Natural killer cell (primary cell): ENCODE measurements at regions not wholly inside any gene's neighbourhood (a gene's known extent, or its start where the extent isn't known, plus 50 kb on each side); places are given as distances from the start of the nearest gene placed in this dataset.

Experiments
- ATAC-seq, 3 donors: fragments of 150-1000 bp in 2 of 3; fragments of 200-7000 bp in 1 of 3; cut with Tn5 transposase; 1 replicate in 1 of 3; 2 replicates in 2 of 3; pipeline ENCODE4 v1.10.0; 2021; ENCODE audit warnings: mild to moderate bottlenecking in 2 of 3, moderate library complexity in 2 of 3
- DNase-seq, 2 donors: peaks; one replicate each; pipeline versions ENCODE4 v3.0.0 to v3.0.0-alpha.2; 2013 to 2021; ENCODE audit warnings: mixed read lengths in 1 of 2
- H3K27ac ChIP-seq: one replicate; pipeline ENCODE4 v1.5.1; 2013; ENCODE audit warnings: mild to moderate bottlenecking, low read length
- H3K27me3 ChIP-seq: one replicate; pipeline ENCODE4 v1.6.1; 2013; ENCODE audit warnings: low read length; ENCODE audit not compliant: control insufficient read depth, insufficient read depth
- H3K36me3 ChIP-seq: one replicate; pipeline ENCODE4 v1.6.1; 2013; ENCODE audit warnings: low read length; ENCODE audit not compliant: control insufficient read depth, insufficient read depth
- H3K4me1 ChIP-seq: one replicate; pipeline ENCODE4 v1.6.1; 2013; ENCODE audit warnings: low read length; ENCODE audit not compliant: control insufficient read depth, insufficient read depth
- H3K4me3 ChIP-seq: one replicate; pipeline ENCODE4 v1.5.1; 2013; ENCODE audit warnings: low read length
- H3K9me3 ChIP-seq: one replicate; pipeline ENCODE4 v1.6.1; 2013; ENCODE audit warnings: low read length; ENCODE audit not compliant: control insufficient read depth, insufficient read depth
- H3K27ac Mint-ChIP-seq, 2 donors: one replicate each; pipeline ENCODE4 v1.8.0; 2022; ENCODE audit warnings: mild to moderate bottlenecking in 2 of 2, mixed read lengths in 2 of 2, moderate library complexity in 1 of 2
- H3K27me3 Mint-ChIP-seq, 2 donors: one replicate each; pipeline ENCODE4 v1.8.0; 2022; ENCODE audit warnings: low read depth in 2 of 2, mixed read lengths in 2 of 2
- H3K36me3 Mint-ChIP-seq: one replicate; pipeline ENCODE4 v1.8.0; 2022; ENCODE audit warnings: mixed read lengths
- H3K4me1 Mint-ChIP-seq, 2 donors: one replicate each; pipeline ENCODE4 v1.8.0; 2022; ENCODE audit warnings: mixed read lengths in 2 of 2
- H3K4me3 Mint-ChIP-seq: one replicate; pipeline ENCODE4 v1.8.0; 2022; ENCODE audit warnings: mild to moderate bottlenecking, moderate library complexity, mixed read lengths
- H3K9me3 Mint-ChIP-seq, 2 donors: one replicate each; pipeline ENCODE4 v1.8.0; 2022; ENCODE audit warnings: mixed read lengths in 2 of 2
- WGBS: methylation state at CpG from one replicate; pipeline ENCODE4 v1.1.7; 2013; ENCODE audit warnings: missing lambda C conversion rate; ENCODE audit not compliant: insufficient coverage; 5-methylcytosine and 5-hydroxymethylcytosine counted together
- intact Hi-C: fragments of 100-400 bp; cut with micrococcal nuclease; formaldehyde crosslinking; loops from one replicate; pipeline ENCODE4 v1.14.2; 2022
- TF ChIP-seq, protein P1 (sequence below): fragments of 200-600 bp; IDR thresholded peaks from one replicate; pipeline ENCODE4 v1.8.0; 2022; ENCODE audit warnings: antibody characterized with exemption

DNA sequence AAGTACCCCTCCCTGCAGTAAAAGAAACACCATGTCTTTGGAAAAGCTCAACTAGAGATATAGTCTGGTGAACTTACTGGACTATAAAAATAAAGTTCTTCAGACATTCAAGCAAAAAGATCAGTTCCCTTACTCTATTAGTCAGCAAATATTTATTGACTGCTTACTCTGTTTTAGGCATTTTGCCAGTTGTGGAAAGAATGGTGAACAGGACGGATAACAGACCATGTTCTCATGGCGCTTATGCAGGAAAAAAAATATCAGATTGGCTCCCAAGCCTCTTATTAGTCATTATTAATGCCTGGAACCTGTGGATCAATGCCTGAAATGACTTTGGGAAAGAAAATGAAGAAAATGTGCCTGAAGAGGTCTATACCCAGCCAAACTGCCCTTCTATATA, 282.2 kb upstream of the EPHA7 start:
- Mint-ChIP-seq H3K9me3 (peaks cover 21 to 27% of the 10 kb centered on the region in 2 donors), H3K27ac (no peak overlapping the region), H3K27me3 (no peaks in the 10 kb centered on the region), H3K4me1 (no peaks in the 10 kb centered on the region), H3K4me3 (no peak overlapping the region), H3K36me3 (peaks cover 6% of the 10 kb centered on the region)
- WGBS: 90% methylated on average over 2 of the region's 2 CpGs
- DNase-seq (no peak), ATAC-seq (no peak)
- TF ChIP-seq, protein P1, sequence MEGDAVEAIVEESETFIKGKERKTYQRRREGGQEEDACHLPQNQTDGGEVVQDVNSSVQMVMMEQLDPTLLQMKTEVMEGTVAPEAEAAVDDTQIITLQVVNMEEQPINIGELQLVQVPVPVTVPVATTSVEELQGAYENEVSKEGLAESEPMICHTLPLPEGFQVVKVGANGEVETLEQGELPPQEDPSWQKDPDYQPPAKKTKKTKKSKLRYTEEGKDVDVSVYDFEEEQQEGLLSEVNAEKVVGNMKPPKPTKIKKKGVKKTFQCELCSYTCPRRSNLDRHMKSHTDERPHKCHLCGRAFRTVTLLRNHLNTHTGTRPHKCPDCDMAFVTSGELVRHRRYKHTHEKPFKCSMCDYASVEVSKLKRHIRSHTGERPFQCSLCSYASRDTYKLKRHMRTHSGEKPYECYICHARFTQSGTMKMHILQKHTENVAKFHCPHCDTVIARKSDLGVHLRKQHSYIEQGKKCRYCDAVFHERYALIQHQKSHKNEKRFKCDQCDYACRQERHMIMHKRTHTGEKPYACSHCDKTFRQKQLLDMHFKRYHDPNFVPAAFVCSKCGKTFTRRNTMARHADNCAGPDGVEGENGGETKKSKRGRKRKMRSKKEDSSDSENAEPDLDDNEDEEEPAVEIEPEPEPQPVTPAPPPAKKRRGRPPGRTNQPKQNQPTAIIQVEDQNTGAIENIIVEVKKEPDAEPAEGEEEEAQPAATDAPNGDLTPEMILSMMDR: no peak
- no peaks in the 10 kb centered on the region for H3K9me3 ChIP-seq
- no peaks in the 10 kb centered on the region for H3K36me3 ChIP-seq
- intact Hi-C loops: no loop called here
- no peaks in the 10 kb centered on the region for H3K4me1 ChIP-seq
- no peak overlapping the region for H3K27ac ChIP-seq
- no peaks in the 10 kb centered on the region for H3K27me3 ChIP-seq
- no peak overlapping the region for H3K4me3 ChIP-seq

DNA sequence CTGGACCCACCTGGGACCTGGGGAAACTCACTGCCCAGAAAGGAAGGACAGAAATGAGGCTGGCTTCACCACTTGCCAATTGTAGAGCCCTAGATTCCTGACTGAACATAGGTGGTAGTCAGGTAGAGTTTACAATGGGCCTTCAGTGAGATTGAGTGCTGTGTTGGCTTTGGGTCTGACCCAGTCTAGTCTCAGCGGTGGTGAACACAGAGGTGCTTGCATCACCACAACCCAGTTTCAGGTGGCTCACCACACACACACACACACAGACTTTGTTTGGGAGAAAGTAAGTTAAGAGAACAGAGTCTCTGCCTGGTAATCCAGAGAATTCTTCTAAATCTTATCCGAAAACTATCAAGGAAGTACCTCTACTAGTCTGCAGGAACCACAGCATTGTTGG, 266.1 kb upstream of the EPHA7 start:
- H3K9me3 ChIP-seq: peaks cover 13% of the 10 kb centered on the region
- no peak for DNase-seq
- no peak overlapping the region for H3K4me3 Mint-ChIP-seq
- H3K4me3 ChIP-seq: no peak overlapping the region
- H3K4me1 ChIP-seq: no peaks in the 10 kb centered on the region
- H3K27me3 ChIP-seq: no peaks in the 10 kb centered on the region
- no peak overlapping the region for H3K27ac ChIP-seq
- 93% methylated on average over 1 of the region's 2 CpGs for WGBS
- H3K36me3 ChIP-seq: no peaks in the 10 kb centered on the region
- H3K36me3 Mint-ChIP-seq: peaks cover 7% of the 10 kb centered on the region
- H3K4me1 Mint-ChIP-seq: no peaks in the 10 kb centered on the region
- intact Hi-C loops: no loop called here
- TF ChIP-seq, protein P1: no peak
- ATAC-seq: no peak
- H3K27ac Mint-ChIP-seq: no peak overlapping the region
- peaks cover 14 to 24% of the 10 kb centered on the region in 2 donors for H3K9me3 Mint-ChIP-seq
- H3K27me3 Mint-ChIP-seq: no peaks in the 10 kb centered on the region

DNA sequence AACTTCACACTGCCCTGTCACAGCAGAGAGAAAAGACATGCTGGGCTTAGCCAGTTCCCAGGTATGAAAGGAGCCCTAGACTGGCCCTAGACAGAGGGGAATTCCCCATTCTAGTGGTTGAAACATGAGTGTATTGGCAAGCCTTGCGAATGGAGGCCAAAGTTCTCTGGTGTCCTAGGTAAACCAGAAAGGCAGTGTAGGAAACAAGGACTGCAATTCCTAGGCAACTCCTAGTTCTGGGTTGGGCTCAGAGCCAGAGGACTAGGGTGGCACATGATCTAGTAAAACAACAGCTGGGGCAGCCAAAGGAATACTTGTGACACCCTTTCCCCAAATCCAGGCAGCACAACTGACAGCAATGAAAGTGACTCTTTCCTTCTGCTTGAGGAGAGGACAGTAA, 265.0 kb upstream of the EPHA7 start:
- TF ChIP-seq, protein P1: no peak
- Mint-ChIP-seq H3K4me3 (no peak overlapping the region), H3K4me1 (no peaks in the 10 kb centered on the region), H3K36me3 (peaks cover 7% of the 10 kb centered on the region), H3K27ac (no peak overlapping the region), H3K9me3 (peaks cover 16 to 23% of the 10 kb centered on the region in 2 donors), H3K27me3 (no peaks in the 10 kb centered on the region)
- Histone ChIP-seq H3K4me3 (no peak overlapping the region), H3K36me3 (no peaks in the 10 kb centered on the region), H3K4me1 (no peaks in the 10 kb centered on the region), H3K27ac (no peak overlapping the region), H3K27me3 (no peaks in the 10 kb centered on the region), H3K9me3 (peaks cover 14% of the 10 kb centered on the region)
- ATAC-seq (no peak), DNase-seq (no peak)
- WGBS: 88% methylated on average over 1 of the region's 1 CpG
- intact Hi-C loops: no loop called here

DNA sequence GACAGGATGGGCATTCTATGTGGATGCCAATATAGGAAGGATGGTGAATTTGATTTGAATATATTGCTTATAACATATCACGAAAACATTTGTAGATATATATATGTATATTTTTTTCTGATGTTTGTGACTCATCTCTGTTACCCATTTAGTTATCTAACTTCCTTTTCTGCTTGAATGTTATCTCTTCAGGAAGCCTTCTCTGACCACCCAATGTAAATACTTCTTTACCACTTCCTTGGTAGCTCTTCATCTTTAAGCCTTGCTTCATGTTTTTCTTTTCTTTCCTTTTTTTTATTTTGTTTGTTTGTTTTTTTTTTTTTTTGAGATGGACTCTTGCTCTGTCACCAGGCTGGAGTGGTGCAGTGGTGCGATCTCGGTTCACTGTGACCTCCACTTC, 260.5 kb upstream of the EPHA7 start:
- DNase-seq (no peak), ATAC-seq (no peak)
- Histone ChIP-seq H3K9me3 (peaks cover 11% of the 10 kb centered on the region), H3K36me3 (no peaks in the 10 kb centered on the region), H3K4me3 (no peak overlapping the region), H3K27me3 (no peaks in the 10 kb centered on the region), H3K4me1 (no peaks in the 10 kb centered on the region), H3K27ac (no peak overlapping the region)
- Mint-ChIP-seq H3K4me3 (no peak overlapping the region), H3K27me3 (no peaks in the 10 kb centered on the region), H3K9me3 (peaks cover 10% of the 10 kb centered on the region in 2 donors), H3K4me1 (no peaks in the 10 kb centered on the region), H3K36me3 (peaks cover 7% of the 10 kb centered on the region), H3K27ac (no peak overlapping the region)
- 89% methylated on average over 2 of the region's 3 CpGs for WGBS
- TF ChIP-seq, protein P1: no peak
- intact Hi-C loops: no loop called here
